GM18868 (cell line): ENCODE measurements at regions not wholly inside any gene's neighbourhood (a gene's known extent, or its start where the extent isn't known, plus 50 kb on each side); places are given as distances from the start of the nearest gene placed in this dataset.

Experiments
- ATAC-seq: cut with Tn5 transposase; IDR thresholded peaks from one replicate; pipeline ENCODE4 v1.9.1; 2021; ENCODE audit warnings: mild to moderate bottlenecking, moderate library complexity; ENCODE audit not compliant: unreplicated experiment

- ATAC-seq: no peak
Measured at GRCh38 chr10:78898341-78899097, 170.2 kb upstream of the ZMIZ1 start.

GRCh38 chr10:78899098-78899754, 169.5 kb upstream of the ZMIZ1 start:
- ATAC-seq: no peak

- no peak for ATAC-seq
Measured at GRCh38 chr10:78899996-78900714, 168.6 kb upstream of the ZMIZ1 start.

- ATAC-seq: no peak
Measured at GRCh38 chr10:78900715-78901430, 167.9 kb upstream of the ZMIZ1 start.

GRCh38 chr10:78901694-78902093, 167.1 kb upstream of the ZMIZ1 start:
- no peak for ATAC-seq

- no peak for ATAC-seq
Measured at GRCh38 chr10:78902815-78903214, 166.0 kb upstream of the ZMIZ1 start.

GRCh38 chr10:78903341-78903940, 165.3 kb upstream of the ZMIZ1 start:
- no peak for ATAC-seq

- ATAC-seq: no peak
Measured at GRCh38 chr10:78904196-78904595, 164.6 kb upstream of the ZMIZ1 start.

- no peak for ATAC-seq
Measured at GRCh38 chr10:78905015-78905956, 163.5 kb upstream of the ZMIZ1 start.

GRCh38 chr10:78905957-78906308, 162.8 kb upstream of the ZMIZ1 start:
- ATAC-seq: no peak

GRCh38 chr10:78906734-78907390, 161.9 kb upstream of the ZMIZ1 start:
- ATAC-seq: no peak

GRCh38 chr10:78907551-78908211, 161.1 kb upstream of the ZMIZ1 start:
- no peak for ATAC-seq

GRCh38 chr10:78909221-78909620, 159.5 kb upstream of the ZMIZ1 start:
- no peak for ATAC-seq

GRCh38 chr10:78910021-78910420, 158.7 kb upstream of the ZMIZ1 start:
- ATAC-seq: no peak

GRCh38 chr10:78910476-78910875, 158.3 kb upstream of the ZMIZ1 start:
- no peak for ATAC-seq

- no peak for ATAC-seq
Measured at GRCh38 chr10:78910886-78911285, 157.9 kb upstream of the ZMIZ1 start.

GRCh38 chr10:78911533-78912340, 157.0 kb upstream of the ZMIZ1 start:
- no peak for ATAC-seq
